Smooth muscle cell (in vitro differentiated cells): ENCODE measurements at regions not wholly inside any gene's neighbourhood (a gene's known extent, or its start where the extent isn't known, plus 50 kb on each side); places are given as distances from the start of the nearest gene placed in this dataset.
A peak's percentile ranks its signal among the peaks of the same experiment; 100 is the strongest.

Source experiments
- DNase-seq: peaks from one replicate; lab custom pipeline; 2025; ENCODE audit not compliant: unreplicated experiment; lab: John Stamatoyannopoulos, UW
- H2AFZ ChIP-seq: fragments of 200-600 bp; sonication (generic); 2 replicates; pipeline ENCODE4 v1.6.0; 2016; ENCODE audit warnings: antibody characterized with exemption, low read depth, mild to moderate bottlenecking
- H3F3A ChIP-seq: fragments of 200-600 bp; sonication (generic); 2 replicates; pipeline ENCODE4 v1.6.0; 2017; ENCODE audit warnings: antibody characterized with exemption, low read depth
- H3K27ac ChIP-seq: fragments of 200-600 bp; sonication (generic); 2 replicates; pipeline ENCODE4 v1.5.1; 2016; ENCODE audit warnings: low read depth, mild to moderate bottlenecking
- H3K27me3 ChIP-seq: fragments of 200-600 bp; sonication (generic); 2 replicates; pipeline ENCODE4 v1.6.1; 2016; ENCODE audit warnings: low read depth, mild to moderate bottlenecking
- H3K36me3 ChIP-seq: fragments of 200-600 bp; sonication (generic); 2 replicates; pipeline ENCODE4 v1.5.1; 2016; ENCODE audit warnings: low read depth
- H3K4me1 ChIP-seq: fragments of 200-600 bp; sonication (generic); 2 replicates; pipeline ENCODE4 v1.5.1; 2016; ENCODE audit warnings: low read depth
- H3K4me2 ChIP-seq: fragments of 200-600 bp; sonication (generic); 2 replicates; pipeline ENCODE4 v1.6.0; 2016; ENCODE audit warnings: mild to moderate bottlenecking
- H3K4me3 ChIP-seq: fragments of 200-600 bp; sonication (generic); 2 replicates; pipeline ENCODE4 v1.5.1; 2016; ENCODE audit warnings: mild to moderate bottlenecking
- H3K79me2 ChIP-seq: fragments of 200-600 bp; sonication (generic); 2 replicates; pipeline ENCODE4 v1.6.0; 2016; ENCODE audit warnings: low read depth, mild to moderate bottlenecking
- H3K9ac ChIP-seq: fragments of 200-600 bp; sonication (generic); 2 replicates; pipeline ENCODE4 v1.6.0; 2016; ENCODE audit warnings: low read depth
- H3K9me3 ChIP-seq: fragments of 200-600 bp; sonication (generic); replicated peaks from 2 replicates; pipeline ENCODE4 v1.5.1; 2016; ENCODE audit warnings: low read depth
- H4K20me1 ChIP-seq: fragments of 200-600 bp; sonication (generic); 2 replicates; pipeline ENCODE4 v1.6.0; 2016; ENCODE audit warnings: low read depth
- CTCF ChIP-seq: fragments of 200-600 bp; sonication (generic); IDR thresholded peaks from 2 replicates; pipeline ENCODE4 v1.5.1; 2017; ENCODE audit warnings: borderline replicate concordance, mild to moderate bottlenecking, antibody characterized with exemption; ENCODE audit not compliant: insufficient read depth, poor library complexity, severe bottlenecking
- WGBS: methylation state at CpG from one replicate; pipeline ENCODE4 v1.1.7; 2016; ENCODE audit warnings: low lambda C conversion rate; 5-methylcytosine and 5-hydroxymethylcytosine counted together

GRCh38 chr1:82165304-82165703, 364.6 kb downstream of the ADGRL2 start:
- Histone ChIP-seq H3K9ac (no peak overlapping the region), H3F3A (no peaks in the 10 kb centered on the region), H3K4me1 (no peaks in the 10 kb centered on the region), H3K4me2 (no peak overlapping the region), H3K9me3 (no peaks in the 10 kb centered on the region), H3K79me2 (no peaks in the 10 kb centered on the region), H3K27me3 (no peaks in the 10 kb centered on the region), H3K27ac (no peak overlapping the region), H3K4me3 (no peak overlapping the region), H2AFZ (no peak overlapping the region), H4K20me1 (no peaks in the 10 kb centered on the region), H3K36me3 (no peaks in the 10 kb centered on the region)
- WGBS = 92% methylated on average over 3 of the region's 3 CpGs
- TF ChIP-seq CTCF = no peak
- no peak for DNase-seq

GRCh38 chr1:82162486-82163420, 362.0 kb downstream of the ADGRL2 start:
- 89% methylated on average over 7 of the region's 7 CpGs for WGBS
- Histone ChIP-seq H3K4me3 (no peak overlapping the region), H3K36me3 (no peaks in the 10 kb centered on the region), H3K4me1 (no peaks in the 10 kb centered on the region), H3F3A (no peaks in the 10 kb centered on the region), H3K9me3 (no peaks in the 10 kb centered on the region), H3K27me3 (no peaks in the 10 kb centered on the region), H3K79me2 (no peaks in the 10 kb centered on the region), H3K27ac (no peak overlapping the region), H4K20me1 (no peaks in the 10 kb centered on the region), H2AFZ (no peak overlapping the region), H3K4me2 (no peak overlapping the region), H3K9ac (no peak overlapping the region)
- no peak for DNase-seq
- no peak for TF ChIP-seq CTCF

- 45% methylated on average over 10 of the region's 10 CpGs for WGBS
- Histone ChIP-seq H3K4me3 (no peak overlapping the region), H3K4me2 (no peak overlapping the region), H3K79me2 (no peaks in the 10 kb centered on the region), H3K9me3 (no peaks in the 10 kb centered on the region), H3K36me3 (no peaks in the 10 kb centered on the region), H3K27me3 (no peaks in the 10 kb centered on the region), H3K9ac (no peak overlapping the region), H3K27ac (no peak overlapping the region), H4K20me1 (no peaks in the 10 kb centered on the region), H2AFZ (peak overlapping the region; percentile 17), H3F3A (no peaks in the 10 kb centered on the region), H3K4me1 (no peaks in the 10 kb centered on the region)
- TF ChIP-seq CTCF = no peak
- no peak for DNase-seq
Measured at GRCh38 chr1:82161700-82162141, 361.0 kb downstream of the ADGRL2 start.
